H9 (cell line): ENCODE measurements at regions not wholly inside any gene's neighbourhood (a gene's known extent, or its start where the extent isn't known, plus 50 kb on each side); places are given as distances from the start of the nearest gene placed in this dataset.

Experiments
- DNase-seq: peaks from one replicate; pipeline ENCODE4 v3.0.0-alpha.2; 2017
- H2AFZ ChIP-seq: one replicate; pipeline ENCODE4 v1.6.1; 2013; ENCODE audit warnings: mild to moderate bottlenecking, low read length, control low read depth, moderate library complexity
- H2AK5ac ChIP-seq: 2 replicates; pipeline ENCODE4 v1.6.1; 2013; ENCODE audit warnings: low read length, control low read depth, mixed read lengths; ENCODE audit not compliant: insufficient read length
- H2BK120ac ChIP-seq: one replicate; pipeline ENCODE4 v1.6.1; 2013; ENCODE audit warnings: low read depth, mild to moderate bottlenecking, low read length, control low read depth, inconsistent platforms; ENCODE audit not compliant: poor library complexity, severe bottlenecking
- H2BK12ac ChIP-seq: 2 replicates; pipeline ENCODE4 v1.6.1; 2013; ENCODE audit warnings: low read length, control low read depth, mixed read lengths, low read depth; ENCODE audit not compliant: insufficient read length
- H2BK15ac ChIP-seq: 2 replicates; pipeline ENCODE4 v1.6.1; 2013; ENCODE audit warnings: low read depth, low read length, control low read depth
- H2BK20ac ChIP-seq: one replicate; pipeline ENCODE4 v1.6.1; 2013; ENCODE audit warnings: low read depth, mild to moderate bottlenecking, low read length, control low read depth, inconsistent platforms; ENCODE audit not compliant: poor library complexity, severe bottlenecking
- H2BK5ac ChIP-seq: 2 replicates; pipeline ENCODE4 v1.6.1; 2013; ENCODE audit warnings: low read length, control low read depth, mixed read lengths; ENCODE audit not compliant: insufficient read length
- H3K14ac ChIP-seq: 2 replicates; pipeline ENCODE4 v1.6.1; 2013; ENCODE audit warnings: low read length, control low read depth; ENCODE audit not compliant: insufficient read depth
- H3K18ac ChIP-seq: 2 replicates; pipeline ENCODE4 v1.6.1; 2013; ENCODE audit warnings: low read depth, mild to moderate bottlenecking, mixed read lengths, low read length, control low read depth; ENCODE audit not compliant: insufficient read length
- H3K23ac ChIP-seq: 2 replicates; pipeline ENCODE4 v1.6.1; 2013; ENCODE audit warnings: low read length, control low read depth, mixed read lengths, low read depth; ENCODE audit not compliant: insufficient read length
- H3K23me2 ChIP-seq: 2 replicates; pipeline ENCODE4 v1.6.1; 2013; ENCODE audit warnings: low read depth, mild to moderate bottlenecking, mixed read lengths, low read length, control low read depth; ENCODE audit not compliant: insufficient read length, poor library complexity, severe bottlenecking
- H3K27ac ChIP-seq: 2 replicates; pipeline ENCODE4 v1.5.1; 2013; ENCODE audit warnings: low read length, control low read depth, mixed read lengths, low read depth; ENCODE audit not compliant: insufficient read length
- H3K27me3 ChIP-seq: 2 replicates; pipeline ENCODE4 v1.6.1; 2013; ENCODE audit warnings: low read length, control low read depth, inconsistent platforms; ENCODE audit not compliant: insufficient read depth
- H3K4ac ChIP-seq: 2 replicates; pipeline ENCODE4 v1.6.1; 2013; ENCODE audit warnings: low read depth, mild to moderate bottlenecking, control low read depth, inconsistent platforms, low read length, moderate library complexity
- H3K4me1 ChIP-seq: 2 replicates; pipeline ENCODE4 v1.6.1; 2013; ENCODE audit warnings: low read length, control low read depth, inconsistent platforms; ENCODE audit not compliant: insufficient read depth
- H3K4me2 ChIP-seq: 2 replicates; pipeline ENCODE4 v1.6.1; 2013; ENCODE audit warnings: low read length, control low read depth, mixed read lengths; ENCODE audit not compliant: insufficient read length, insufficient read depth
- H3K56ac ChIP-seq: 2 replicates; pipeline ENCODE4 v1.6.1; 2013; ENCODE audit warnings: low read depth, mild to moderate bottlenecking, mixed read lengths, low read length, control low read depth; ENCODE audit not compliant: insufficient read length
- H3K79me1 ChIP-seq: 2 replicates; pipeline ENCODE4 v1.6.1; 2013; ENCODE audit warnings: low read depth, mild to moderate bottlenecking, moderate library complexity, low read length, control low read depth, inconsistent platforms; ENCODE audit not compliant: insufficient read depth, poor library complexity, severe bottlenecking
- H3K79me2 ChIP-seq: 2 replicates; pipeline ENCODE4 v1.6.1; 2013; ENCODE audit warnings: low read length, control low read depth, inconsistent platforms; ENCODE audit not compliant: insufficient read depth
- H3K9ac ChIP-seq: 2 replicates; pipeline ENCODE4 v1.6.1; 2013; ENCODE audit warnings: low read length, control low read depth, mixed read lengths; ENCODE audit not compliant: insufficient read length; ENCODE audit errors: extremely low read depth
- H3K9me3 ChIP-seq: one replicate; pipeline ENCODE4 v1.6.1; 2013; ENCODE audit warnings: low read depth, low read length, inconsistent platforms; ENCODE audit not compliant: control insufficient read depth
- H3T11ph ChIP-seq: one replicate; pipeline ENCODE4 v1.6.1; 2013; ENCODE audit warnings: mild to moderate bottlenecking, low read length, control low read depth, inconsistent platforms
- H4K20me1 ChIP-seq: one replicate; pipeline ENCODE4 v1.6.1; 2013; ENCODE audit not compliant: control insufficient read depth, insufficient read length, insufficient read depth
- H4K5ac ChIP-seq: 2 replicates; pipeline ENCODE4 v1.6.1; 2013; ENCODE audit warnings: low read depth, mild to moderate bottlenecking, mixed read lengths, low read length, control low read depth; ENCODE audit not compliant: insufficient read length
- H4K8ac ChIP-seq: replicated peaks from 2 replicates; pipeline ENCODE4 v1.6.1; 2013; ENCODE audit warnings: low read length, control low read depth, mixed read lengths, low read depth; ENCODE audit not compliant: insufficient read length
- H4K91ac ChIP-seq: 2 replicates; pipeline ENCODE4 v1.6.1; 2013; ENCODE audit warnings: low read depth, mild to moderate bottlenecking, moderate library complexity, mixed read lengths, low read length, control low read depth; ENCODE audit not compliant: insufficient read length
- H3K27ac Mint-ChIP-seq, 3 experiments: 2 replicates in 2 of 3; 3 replicates in 1 of 3; pipeline ENCODE4 v1.8.0; 2020 to 2021; ENCODE audit warnings: mixed read lengths in 3 of 3, mild to moderate bottlenecking in 1 of 3, moderate library complexity in 1 of 3
- H3K27me3 Mint-ChIP-seq: 2 replicates; pipeline ENCODE4 v1.8.0; 2021; ENCODE audit warnings: low read depth, mild to moderate bottlenecking, moderate library complexity, mixed read lengths
- H3K36me3 Mint-ChIP-seq, 3 experiments: 2 replicates in 2 of 3; 3 replicates in 1 of 3; pipeline ENCODE4 v1.8.0; 2020 to 2021; ENCODE audit warnings: low read depth in 3 of 3, mixed read lengths in 3 of 3; ENCODE audit not compliant: insufficient read depth in 1 of 3
- H3K4me1 Mint-ChIP-seq, 2 experiments: 2 replicates each; pipeline ENCODE4 v1.8.0; 2020; ENCODE audit warnings: mixed read lengths in 2 of 2
- H3K4me3 Mint-ChIP-seq, 2 experiments: 2 replicates in 1 of 2; 3 replicates in 1 of 2; pipeline ENCODE4 v1.8.0; 2020 to 2021; ENCODE audit warnings: mild to moderate bottlenecking in 2 of 2, mixed read lengths in 2 of 2, moderate library complexity in 1 of 2
- H3K9me3 Mint-ChIP-seq, 2 experiments: 2 replicates in 1 of 2; 3 replicates in 1 of 2; pipeline ENCODE4 v1.8.0; 2020; ENCODE audit warnings: mild to moderate bottlenecking in 2 of 2, mixed read lengths in 2 of 2, moderate library complexity in 1 of 2
- CTCF ChIP-seq: fragments of 200-600 bp; sonication (generic); conservative IDR thresholded peaks from 3 replicates; pipeline ENCODE4 v1.8.0; 2021; ENCODE audit warnings: antibody characterized with exemption, mild to moderate bottlenecking
- WGBS: extraction: QIAGEN DNeasy Blood & Tissue Kit; methylation state at CpG from one replicate; pipeline ENCODE4 v1.1.7; 2013; ENCODE audit warnings: missing lambda C conversion rate, low lambda C conversion rate, mixed read lengths; ENCODE audit not compliant: insufficient read length; ENCODE audit errors: extremely low coverage; 5-methylcytosine and 5-hydroxymethylcytosine counted together

GRCh38 chr1:157277281-157277680 lies 139.1 kb upstream of the ETV3 start:
- no peaks in the 10 kb centered on the region for H3K79me1 ChIP-seq
- peaks cover 3% of the 10 kb centered on the region; the same call in 1 of the 2 replicates for H3K27me3 ChIP-seq
- no peak overlapping the region for H2BK15ac ChIP-seq
- no peak overlapping the region for H2BK12ac ChIP-seq
- no peaks in the 10 kb centered on the region for H3K79me2 ChIP-seq
- H3K14ac ChIP-seq = no peak overlapping the region
- H3K18ac ChIP-seq = no peak overlapping the region
- no CpG with 5 or more reads among the region's 10 CpGs for WGBS
- H2BK20ac ChIP-seq = no peak overlapping the region
- no peak overlapping the region for H4K91ac ChIP-seq
- no peak overlapping the region for H2AFZ ChIP-seq
- no peak overlapping the region for H4K5ac ChIP-seq
- no peak overlapping the region for H3K4me2 ChIP-seq
- H3K23me2 ChIP-seq = no peaks in the 10 kb centered on the region
- Mint-ChIP-seq H3K27me3 (peaks cover 3% of the 10 kb centered on the region), H3K27ac (no peak overlapping the region), H3K4me3 (no peak overlapping the region), H3K36me3 (no peaks in the 10 kb centered on the region), H3K9me3 (no peaks in the 10 kb centered on the region), H3K4me1 (peaks cover 0 to 3% of the 10 kb centered on the region in 2 experiments; a peak in 1 of 4 replicates)
- no peak overlapping the region for H3K27ac ChIP-seq
- H2BK5ac ChIP-seq = no peak overlapping the region
- H3K4ac ChIP-seq = no peak overlapping the region
- no peaks in the 10 kb centered on the region for H4K20me1 ChIP-seq
- no peak overlapping the region for H2AK5ac ChIP-seq
- no peak overlapping the region for H3K56ac ChIP-seq
- no peak for TF ChIP-seq CTCF
- no peaks in the 10 kb centered on the region; the same call in 1 of the 2 replicates for H3K4me1 ChIP-seq
- H3K23ac ChIP-seq = no peak overlapping the region
- H3T11ph ChIP-seq = no peak overlapping the region
- DNase-seq = no peak
- no peaks in the 10 kb centered on the region for H3K9me3 ChIP-seq
- H3K9ac ChIP-seq = no peak overlapping the region
- H4K8ac ChIP-seq = no peak overlapping the region
- H2BK120ac ChIP-seq = no peak overlapping the region
